CD4-positive, alpha-beta T cell (primary cell): ENCODE measurements at regions not wholly inside any gene's neighbourhood (a gene's known extent, or its start where the extent isn't known, plus 50 kb on each side); places are given as distances from the start of the nearest gene placed in this dataset.

Source experiments
- ATAC-seq: fragments of 200-7000 bp; cut with Tn5 transposase; one replicate; pipeline ENCODE4 v1.10.0; 2022; ENCODE audit warnings: mild to moderate bottlenecking; ENCODE audit not compliant: poor library complexity
- CTCF ChIA-PET: fragments of 350-600 bp; sonication (Branson Sonifier 250); formaldehyde crosslinking; loops from one replicate; lab custom pipeline; 2021; ENCODE audit warnings: antibody characterized with exemption, inconsistent platforms; lab: Charles Lee
- POLR2A ChIA-PET: fragments of 350-600 bp; sonication (Branson Sonifier 250); formaldehyde crosslinking; loops from one replicate; lab custom pipeline; 2021; ENCODE audit warnings: antibody characterized with exemption, inconsistent platforms; lab: Charles Lee
- DNase-seq, 14 experiments: peaks; one replicate each; pipeline ENCODE4 v3.0.0-alpha.2; 2013 to 2020; ENCODE audit warnings: mixed read lengths in 2 of 14
- H3K27ac ChIP-seq, 2 donors: one replicate each; pipeline versions ENCODE4 v1.5.1 to v1.7.0; 2013; ENCODE audit warnings: low read length in 2 of 2, low read depth in 1 of 2, mild to moderate bottlenecking in 1 of 2
- H3K27me3 ChIP-seq, 2 experiments: 1 replicate in 1 of 2; 2 replicates in 1 of 2; pipeline versions ENCODE4 v1.6.1 to v1.7.0; 2013; ENCODE audit warnings: low read length in 2 of 2, control low read depth in 1 of 2, mild to moderate bottlenecking in 1 of 2, moderate library complexity in 1 of 2; ENCODE audit not compliant: insufficient read depth in 2 of 2, control insufficient read depth in 1 of 2
- H3K36me3 ChIP-seq: one replicate; pipeline ENCODE4 v1.6.1; 2013; ENCODE audit warnings: low read length, control low read depth; ENCODE audit not compliant: insufficient read depth
- H3K4me1 ChIP-seq: one replicate; pipeline ENCODE4 v1.6.1; 2013; ENCODE audit warnings: low read length, control low read depth; ENCODE audit not compliant: insufficient read depth
- H3K4me3 ChIP-seq: one replicate; pipeline ENCODE4 v1.5.1; 2013; ENCODE audit warnings: mild to moderate bottlenecking, low read length, moderate library complexity
- H3K9me3 ChIP-seq, 2 experiments: 1 replicate in 1 of 2; 2 replicates in 1 of 2; pipeline versions ENCODE4 v1.6.1 to v1.7.0; 2013; ENCODE audit warnings: low read length in 2 of 2, mild to moderate bottlenecking in 2 of 2, control low read depth in 1 of 2, moderate library complexity in 1 of 2; ENCODE audit not compliant: control insufficient read depth in 1 of 2, insufficient read depth in 1 of 2
- H3K27ac Mint-ChIP-seq: one replicate; pipeline ENCODE4 v1.8.0; 2020; ENCODE audit warnings: mixed read lengths
- H3K27me3 Mint-ChIP-seq: one replicate; pipeline ENCODE4 v1.8.0; 2021; ENCODE audit warnings: mixed read lengths
- H3K36me3 Mint-ChIP-seq: one replicate; pipeline ENCODE4 v1.8.0; 2021; ENCODE audit warnings: low read depth, mixed read lengths
- H3K4me1 Mint-ChIP-seq: one replicate; pipeline ENCODE4 v1.8.0; 2021; ENCODE audit warnings: low read depth, mixed read lengths
- H3K4me3 Mint-ChIP-seq: one replicate; pipeline ENCODE4 v1.8.0; 2020; ENCODE audit warnings: mild to moderate bottlenecking, mixed read lengths
- H3K9me3 Mint-ChIP-seq: one replicate; pipeline ENCODE4 v1.8.0; 2020; ENCODE audit warnings: mixed read lengths
- intact Hi-C, 2 experiments: fragments of 100-400 bp; cut with DNase I in 1 of 2; cut with micrococcal nuclease in 1 of 2; formaldehyde crosslinking; loops; one replicate each; pipeline versions ENCODE4 v1.15.1 to v1.9.0; 2023 to 2025; cut with DNase I, micrococcal nuclease
- TF ChIP-seq, protein P1 (sequence below): fragments of 200-600 bp; IDR thresholded peaks from one replicate; pipeline ENCODE4 v1.8.0; 2022; ENCODE audit warnings: antibody characterized with exemption, mild to moderate bottlenecking

DNA sequence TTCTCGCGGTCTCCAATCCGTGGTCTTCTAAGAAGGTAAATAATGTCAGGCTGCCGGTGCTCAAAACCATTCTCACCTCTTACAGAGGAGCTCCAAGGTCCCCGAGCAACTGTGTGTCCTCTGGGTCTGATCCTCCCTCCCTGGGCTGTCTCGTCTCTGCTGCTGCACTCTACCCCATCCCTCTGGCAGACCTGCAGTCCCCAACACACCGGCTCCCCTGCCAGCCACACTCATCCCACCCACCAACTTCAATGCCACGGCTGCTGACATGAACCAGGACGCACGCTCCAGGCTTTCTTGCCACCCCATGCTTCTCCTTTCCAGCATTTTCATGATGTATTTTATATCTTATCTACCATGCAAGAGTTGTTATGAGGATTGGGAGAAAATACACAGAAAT is 559.5 kb upstream of the SALL3 start:
- H3K36me3 Mint-ChIP-seq = no peaks in the 10 kb centered on the region
- DNase-seq (no peak), ATAC-seq (no peak)
- peaks cover 7% of the 10 kb centered on the region for H3K27me3 Mint-ChIP-seq
- POLR2A ChIA-PET = no interaction called here
- CTCF ChIA-PET = no interaction called here
- H3K36me3 ChIP-seq = no peaks in the 10 kb centered on the region
- no peaks in the 10 kb centered on the region for H3K27me3 ChIP-seq
- H3K27ac Mint-ChIP-seq = no peak overlapping the region
- TF ChIP-seq, protein P1, sequence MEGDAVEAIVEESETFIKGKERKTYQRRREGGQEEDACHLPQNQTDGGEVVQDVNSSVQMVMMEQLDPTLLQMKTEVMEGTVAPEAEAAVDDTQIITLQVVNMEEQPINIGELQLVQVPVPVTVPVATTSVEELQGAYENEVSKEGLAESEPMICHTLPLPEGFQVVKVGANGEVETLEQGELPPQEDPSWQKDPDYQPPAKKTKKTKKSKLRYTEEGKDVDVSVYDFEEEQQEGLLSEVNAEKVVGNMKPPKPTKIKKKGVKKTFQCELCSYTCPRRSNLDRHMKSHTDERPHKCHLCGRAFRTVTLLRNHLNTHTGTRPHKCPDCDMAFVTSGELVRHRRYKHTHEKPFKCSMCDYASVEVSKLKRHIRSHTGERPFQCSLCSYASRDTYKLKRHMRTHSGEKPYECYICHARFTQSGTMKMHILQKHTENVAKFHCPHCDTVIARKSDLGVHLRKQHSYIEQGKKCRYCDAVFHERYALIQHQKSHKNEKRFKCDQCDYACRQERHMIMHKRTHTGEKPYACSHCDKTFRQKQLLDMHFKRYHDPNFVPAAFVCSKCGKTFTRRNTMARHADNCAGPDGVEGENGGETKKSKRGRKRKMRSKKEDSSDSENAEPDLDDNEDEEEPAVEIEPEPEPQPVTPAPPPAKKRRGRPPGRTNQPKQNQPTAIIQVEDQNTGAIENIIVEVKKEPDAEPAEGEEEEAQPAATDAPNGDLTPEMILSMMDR = no peak
- peaks cover 0 to 18% of the 10 kb centered on the region in 2 experiments for H3K9me3 ChIP-seq
- no peak overlapping the region for H3K27ac ChIP-seq
- H3K4me3 Mint-ChIP-seq = no peak overlapping the region
- no peaks in the 10 kb centered on the region for H3K4me1 ChIP-seq
- intact Hi-C loops = no loop called here
- no peaks in the 10 kb centered on the region for H3K4me1 Mint-ChIP-seq
- no peak overlapping the region for H3K4me3 ChIP-seq
- H3K9me3 Mint-ChIP-seq = no peaks in the 10 kb centered on the region

DNA sequence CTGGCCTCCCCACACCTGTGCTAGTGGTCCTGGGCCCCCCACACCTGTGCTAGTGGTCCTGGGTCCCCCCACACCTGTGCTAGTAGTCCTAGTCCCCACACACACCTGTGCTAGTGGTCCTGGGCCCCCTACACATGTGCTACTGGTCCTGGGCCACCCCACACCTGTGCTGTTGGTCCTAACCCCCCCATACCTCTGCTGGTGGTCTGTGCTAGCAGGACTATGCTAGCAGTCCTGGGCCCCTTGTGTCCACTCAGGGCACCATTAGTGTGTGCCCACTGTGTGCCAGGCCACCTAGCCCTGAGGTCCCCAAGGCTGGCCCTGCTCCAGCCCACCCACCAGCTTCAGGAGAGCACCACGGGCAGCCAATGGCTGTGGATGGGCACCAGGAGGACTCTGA is 558.2 kb upstream of the SALL3 start:
- Histone ChIP-seq H3K4me1 (no peaks in the 10 kb centered on the region), H3K4me3 (no peak overlapping the region), H3K27me3 (no peaks in the 10 kb centered on the region), H3K36me3 (no peaks in the 10 kb centered on the region), H3K27ac (no peak overlapping the region), H3K9me3 (peaks cover 0 to 23% of the 10 kb centered on the region in 2 experiments)
- ChIA-PET POLR2A (no interaction called here), CTCF (no interaction called here)
- DNase-seq = no peak
- no peaks in the 10 kb centered on the region for H3K4me1 Mint-ChIP-seq
- no peak overlapping the region for H3K4me3 Mint-ChIP-seq
- peaks cover 7% of the 10 kb centered on the region for H3K27me3 Mint-ChIP-seq
- H3K36me3 Mint-ChIP-seq = no peaks in the 10 kb centered on the region
- H3K27ac Mint-ChIP-seq = no peak overlapping the region
- ATAC-seq = no peak
- TF ChIP-seq, protein P1 = no peak
- no peaks in the 10 kb centered on the region for H3K9me3 Mint-ChIP-seq
- intact Hi-C loops = no loop called here

DNA sequence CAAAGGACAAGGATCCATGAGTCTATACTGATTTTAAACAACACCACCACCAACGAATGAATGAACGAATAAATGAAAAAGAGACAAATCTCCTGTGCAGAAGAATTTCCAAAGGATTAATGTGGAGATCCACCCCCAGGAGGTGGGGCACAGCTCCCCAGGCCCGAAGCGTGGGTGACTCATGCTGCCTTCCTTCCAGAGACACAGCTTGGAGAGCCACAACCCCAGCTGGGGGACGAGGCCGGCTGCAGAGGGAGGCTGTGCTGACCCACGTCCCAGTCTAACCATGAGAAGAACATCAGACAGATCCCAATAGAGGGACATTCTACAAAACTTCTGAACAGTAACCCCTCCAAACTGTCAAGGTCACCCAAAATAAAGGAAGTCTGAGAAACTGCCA is 557.3 kb upstream of the SALL3 start:
- intact Hi-C loops = no loop called here
- Mint-ChIP-seq H3K9me3 (no peaks in the 10 kb centered on the region), H3K36me3 (no peaks in the 10 kb centered on the region), H3K27ac (no peak overlapping the region), H3K4me1 (no peaks in the 10 kb centered on the region), H3K4me3 (no peak overlapping the region), H3K27me3 (peaks cover 7% of the 10 kb centered on the region)
- DNase-seq (no peak), ATAC-seq (no peak)
- TF ChIP-seq, protein P1 = no peak
- H3K4me3 ChIP-seq = no peak overlapping the region
- no peak overlapping the region for H3K27ac ChIP-seq
- H3K27me3 ChIP-seq = no peaks in the 10 kb centered on the region
- H3K9me3 ChIP-seq = peaks cover 0 to 20% of the 10 kb centered on the region in 2 experiments
- ChIA-PET CTCF (no interaction called here), POLR2A (no interaction called here)
- no peaks in the 10 kb centered on the region for H3K4me1 ChIP-seq
- no peaks in the 10 kb centered on the region for H3K36me3 ChIP-seq
